Dendritic cell treated with granulocyte-macrophage colony-stimulating factor and Interleukin-4, amounts not matched to agents 40 ng/mL and 50 ng/mL, for 4 days (primary cell): ENCODE measurements at regions not wholly inside any gene's neighbourhood (a gene's known extent, or its start where the extent isn't known, plus 50 kb on each side); places are given as distances from the start of the nearest gene placed in this dataset.

Experiments used
- H3K27ac Mint-ChIP-seq: one replicate; pipeline ENCODE4 v1.8.0; 2022; ENCODE audit warnings: mild to moderate bottlenecking, mixed read lengths
- H3K27me3 Mint-ChIP-seq: one replicate; pipeline ENCODE4 v1.8.0; 2022; ENCODE audit warnings: mild to moderate bottlenecking, mixed read lengths
- H3K36me3 Mint-ChIP-seq: one replicate; pipeline ENCODE4 v1.8.0; 2022; ENCODE audit warnings: low read depth, mixed read lengths
- H3K4me1 Mint-ChIP-seq: one replicate; pipeline ENCODE4 v1.8.0; 2022; ENCODE audit warnings: low read depth, mixed read lengths
- H3K4me3 Mint-ChIP-seq: one replicate; pipeline ENCODE4 v1.8.0; 2022; ENCODE audit warnings: mild to moderate bottlenecking, moderate library complexity, mixed read lengths
- H3K9me3 Mint-ChIP-seq: one replicate; pipeline ENCODE4 v1.8.0; 2022; ENCODE audit warnings: mixed read lengths
- intact Hi-C: fragments of 100-400 bp; cut with micrococcal nuclease; formaldehyde crosslinking; loops from one replicate; pipeline ENCODE4 v1.15.0; 2022

GRCh38 chr4:187060551-187060950 lies 336.9 kb upstream of the FAT1 start:
- Mint-ChIP-seq H3K27me3 (no peaks in the 10 kb centered on the region), H3K27ac (no peak overlapping the region), H3K4me1 (no peaks in the 10 kb centered on the region), H3K9me3 (peaks cover 32% of the 10 kb centered on the region), H3K4me3 (no peak overlapping the region), H3K36me3 (no peaks in the 10 kb centered on the region)
- intact Hi-C loops, result no loop called here

DNA sequence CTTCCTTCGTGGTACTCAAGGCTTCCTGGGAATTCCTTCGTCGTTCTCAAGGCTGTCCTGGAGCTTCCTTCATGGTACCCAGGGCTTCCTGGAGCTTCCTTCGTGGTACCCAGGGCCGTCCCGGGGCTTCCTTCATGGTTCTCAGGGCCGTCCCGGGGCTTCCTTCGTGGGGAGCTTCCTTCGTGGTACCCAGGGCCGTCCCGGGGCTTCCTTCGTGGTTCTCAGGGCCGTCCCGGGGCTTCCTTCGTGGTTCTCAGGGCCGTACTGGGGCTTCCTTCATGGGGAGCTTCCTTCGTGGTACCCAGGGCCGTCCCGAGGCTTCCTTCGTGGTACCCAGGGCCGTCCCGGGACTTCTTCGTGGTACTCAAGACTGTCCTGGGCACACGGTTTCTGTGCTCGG lies 339.6 kb upstream of the FAT1 start:
- Mint-ChIP-seq H3K27me3 (no peaks in the 10 kb centered on the region), H3K9me3 (peaks cover 39% of the 10 kb centered on the region), H3K36me3 (no peaks in the 10 kb centered on the region), H3K27ac (no peak overlapping the region), H3K4me1 (no peaks in the 10 kb centered on the region), H3K4me3 (no peak overlapping the region)
- intact Hi-C loops, result no loop called here

DNA sequence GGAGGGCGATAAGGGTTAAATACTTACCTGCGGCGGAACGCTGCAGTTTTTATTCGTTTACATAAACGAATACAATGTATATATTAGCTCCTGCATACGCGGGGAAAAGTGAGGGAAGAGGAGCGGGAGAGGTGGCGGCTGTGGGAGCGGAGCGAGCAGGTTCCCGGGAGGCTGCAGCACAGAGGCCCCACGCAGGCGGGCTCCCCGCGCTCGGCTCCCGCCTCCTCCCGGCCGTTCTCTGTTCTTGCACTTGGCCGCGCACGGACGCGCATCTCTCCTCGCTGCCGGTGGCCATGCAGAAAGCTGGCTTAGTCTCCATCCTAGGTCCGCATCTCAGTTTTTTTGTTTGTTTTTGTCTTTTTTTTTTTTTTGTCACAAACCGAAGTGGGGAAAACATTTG lies 340.4 kb upstream of the FAT1 start:
- H3K4me3 Mint-ChIP-seq, result no peak overlapping the region
- intact Hi-C loops, result no loop called here
- peaks cover 38% of the 10 kb centered on the region for H3K9me3 Mint-ChIP-seq
- no peaks in the 10 kb centered on the region for H3K4me1 Mint-ChIP-seq
- no peaks in the 10 kb centered on the region for H3K36me3 Mint-ChIP-seq
- no peak overlapping the region for H3K27ac Mint-ChIP-seq
- H3K27me3 Mint-ChIP-seq, result no peaks in the 10 kb centered on the region

GRCh38 chr4:187065396-187065795 lies 341.7 kb upstream of the FAT1 start:
- Mint-ChIP-seq H3K27ac (no peak overlapping the region), H3K4me3 (no peak overlapping the region), H3K4me1 (no peaks in the 10 kb centered on the region), H3K9me3 (peaks cover 24% of the 10 kb centered on the region), H3K27me3 (no peaks in the 10 kb centered on the region), H3K36me3 (no peaks in the 10 kb centered on the region)
- intact Hi-C loops, result no loop called here

DNA sequence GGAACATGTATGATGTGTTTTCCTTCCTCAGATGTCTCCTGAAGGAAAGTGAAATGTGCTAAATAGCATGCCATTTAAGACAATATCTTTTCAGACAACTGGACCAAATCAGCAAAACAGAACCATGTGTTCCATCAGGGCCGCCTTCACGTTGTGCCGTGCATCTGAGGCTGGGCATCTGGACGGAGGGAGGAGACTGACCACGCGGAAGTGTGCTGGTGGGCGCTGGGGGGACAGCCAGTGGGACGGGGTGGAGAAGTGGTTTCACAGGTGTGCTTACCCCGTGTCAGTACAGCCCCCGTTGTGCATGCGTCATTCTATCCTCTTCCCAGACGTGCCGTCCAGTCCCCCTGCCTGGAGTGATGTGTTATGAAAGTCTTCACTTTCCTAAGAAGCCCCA lies 342.1 kb upstream of the FAT1 start:
- Mint-ChIP-seq H3K27ac (no peak overlapping the region), H3K36me3 (no peaks in the 10 kb centered on the region), H3K9me3 (peaks cover 22% of the 10 kb centered on the region), H3K4me1 (no peaks in the 10 kb centered on the region), H3K4me3 (no peak overlapping the region), H3K27me3 (no peaks in the 10 kb centered on the region)
- intact Hi-C loops, result no loop called here

GRCh38 chr4:187069398-187069797 lies 345.7 kb upstream of the FAT1 start:
- Mint-ChIP-seq H3K27me3 (no peaks in the 10 kb centered on the region), H3K4me3 (no peak overlapping the region)
- intact Hi-C loops, result no loop called here

GRCh38 chr4:187070158-187070557 lies 346.5 kb upstream of the FAT1 start:
- no peaks in the 10 kb centered on the region for H3K4me1 Mint-ChIP-seq
- no peak overlapping the region for H3K27ac Mint-ChIP-seq
- H3K9me3 Mint-ChIP-seq, result peaks cover 18% of the 10 kb centered on the region
- H3K4me3 Mint-ChIP-seq, result no peak overlapping the region
- no peaks in the 10 kb centered on the region for H3K27me3 Mint-ChIP-seq
- no peaks in the 10 kb centered on the region for H3K36me3 Mint-ChIP-seq
- intact Hi-C loops, result no loop called here

More at GRCh38 chr4:187069398-187069797, 345.7 kb upstream of the FAT1 start:
- H3K36me3 Mint-ChIP-seq, result no peaks in the 10 kb centered on the region
- no peaks in the 10 kb centered on the region for H3K4me1 Mint-ChIP-seq
- no peak overlapping the region for H3K27ac Mint-ChIP-seq
- H3K9me3 Mint-ChIP-seq, result peaks cover 21% of the 10 kb centered on the region

GRCh38 chr4:187070740-187071139 lies 347.1 kb upstream of the FAT1 start:
- no peaks in the 10 kb centered on the region for H3K36me3 Mint-ChIP-seq
- no peak overlapping the region for H3K4me3 Mint-ChIP-seq
- H3K4me1 Mint-ChIP-seq, result no peaks in the 10 kb centered on the region
- intact Hi-C loops, result no loop called here
- no peaks in the 10 kb centered on the region for H3K27me3 Mint-ChIP-seq
- H3K27ac Mint-ChIP-seq, result no peak overlapping the region
- peaks cover 15% of the 10 kb centered on the region for H3K9me3 Mint-ChIP-seq

DNA sequence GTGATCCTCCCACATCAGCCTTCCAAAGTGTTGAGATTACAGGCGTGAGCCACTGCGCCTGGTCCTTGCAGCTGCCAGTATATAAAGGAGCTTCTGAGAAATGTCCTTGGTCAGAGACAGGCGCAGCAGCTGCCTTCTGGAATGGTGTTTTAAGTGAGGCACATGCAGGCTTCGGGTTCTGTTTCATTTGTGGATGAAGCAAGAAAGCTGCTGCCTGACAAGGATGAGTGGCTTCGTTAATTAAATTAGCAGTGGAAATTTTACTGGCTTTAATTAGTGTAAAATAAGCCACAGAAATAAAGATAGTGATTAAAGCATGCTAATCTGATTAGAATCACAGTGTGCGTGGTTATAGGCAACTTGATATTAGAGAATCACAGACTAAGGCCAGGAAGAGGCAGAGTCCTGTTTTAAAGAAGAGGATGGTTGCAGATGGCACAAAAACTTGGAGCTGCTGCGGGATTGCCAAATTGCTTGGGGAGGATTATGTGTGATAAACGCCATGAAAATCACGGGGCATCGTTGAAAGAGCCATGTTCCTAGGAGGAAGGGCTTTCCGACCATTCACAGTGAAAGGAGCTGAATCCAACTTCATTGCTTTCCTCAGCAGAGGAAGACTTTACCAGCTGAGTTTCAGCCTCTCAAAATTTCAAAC lies 348.4 kb upstream of the FAT1 start:
- intact Hi-C loops, result no loop called here
- Mint-ChIP-seq H3K4me3 (no peak overlapping the region), H3K36me3 (no peaks in the 10 kb centered on the region), H3K4me1 (no peaks in the 10 kb centered on the region), H3K27me3 (no peaks in the 10 kb centered on the region), H3K27ac (no peak overlapping the region), H3K9me3 (peaks cover 10% of the 10 kb centered on the region)

GRCh38 chr4:187073820-187074219 lies 350.2 kb upstream of the FAT1 start:
- H3K9me3 Mint-ChIP-seq, result peaks cover 15% of the 10 kb centered on the region
- no peak overlapping the region for H3K27ac Mint-ChIP-seq
- no peak overlapping the region for H3K4me3 Mint-ChIP-seq
- no peaks in the 10 kb centered on the region for H3K27me3 Mint-ChIP-seq
- intact Hi-C loops, result no loop called here
- H3K4me1 Mint-ChIP-seq, result no peaks in the 10 kb centered on the region
- no peaks in the 10 kb centered on the region for H3K36me3 Mint-ChIP-seq

DNA sequence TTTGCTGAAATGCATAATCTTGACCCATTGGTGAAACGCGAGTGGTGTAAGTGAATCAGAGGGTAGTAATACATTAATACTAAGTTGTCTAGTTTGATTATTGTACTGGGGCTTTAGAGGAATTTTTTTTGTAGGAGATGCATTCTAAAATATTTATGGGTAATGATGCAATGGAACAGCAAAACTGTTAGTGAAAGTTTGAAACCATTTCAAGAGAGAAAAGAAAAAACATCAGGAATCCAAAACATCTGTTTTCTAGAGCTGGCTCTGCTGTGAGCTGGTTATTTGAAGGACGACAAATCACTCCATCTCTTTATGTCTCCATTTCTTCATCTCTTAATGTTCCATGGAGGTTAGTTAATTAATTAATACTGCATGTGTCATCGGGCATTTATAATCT lies 351.9 kb upstream of the FAT1 start:
- Mint-ChIP-seq H3K9me3 (peaks cover 18% of the 10 kb centered on the region), H3K27ac (no peak overlapping the region), H3K27me3 (no peaks in the 10 kb centered on the region), H3K36me3 (no peaks in the 10 kb centered on the region), H3K4me3 (no peak overlapping the region), H3K4me1 (no peaks in the 10 kb centered on the region)
- intact Hi-C loops, result no loop called here

DNA sequence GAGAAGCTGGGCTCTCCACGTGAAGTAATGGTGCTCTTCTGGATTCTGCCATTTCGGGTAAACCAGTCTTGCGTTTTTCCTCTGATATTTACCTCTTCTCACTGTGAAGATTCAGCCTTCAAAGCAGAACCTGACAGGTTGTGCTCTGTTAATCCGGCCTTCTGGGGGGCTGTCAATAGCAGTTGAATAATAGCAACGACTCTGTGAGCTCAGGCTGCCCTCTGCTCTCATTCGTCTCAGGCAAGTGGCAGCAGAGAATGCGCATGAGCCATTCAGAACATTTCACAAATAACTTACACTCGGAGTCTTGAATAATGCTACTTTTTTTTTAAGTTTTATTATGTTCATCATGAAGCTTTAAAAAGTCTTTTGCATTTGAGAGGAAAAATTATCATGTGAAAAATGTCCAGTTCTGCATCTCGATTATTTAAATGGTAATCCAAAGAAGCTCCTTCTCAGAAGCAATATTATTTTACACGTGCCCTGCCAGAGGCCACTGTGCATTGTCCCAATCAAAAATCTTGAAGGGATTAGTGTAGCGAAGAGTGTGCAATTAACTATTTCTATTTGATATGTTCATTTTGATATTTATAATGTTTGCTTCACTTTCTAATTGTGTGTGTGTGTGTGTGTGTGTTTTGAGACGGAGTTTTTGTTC lies 354.2 kb upstream of the FAT1 start:
- H3K9me3 Mint-ChIP-seq, result peaks cover 8% of the 10 kb centered on the region
- no peaks in the 10 kb centered on the region for H3K36me3 Mint-ChIP-seq
- H3K27ac Mint-ChIP-seq, result no peak overlapping the region
- H3K27me3 Mint-ChIP-seq, result no peaks in the 10 kb centered on the region
- intact Hi-C loops, result no loop called here
- no peak overlapping the region for H3K4me3 Mint-ChIP-seq
- H3K4me1 Mint-ChIP-seq, result no peaks in the 10 kb centered on the region

DNA sequence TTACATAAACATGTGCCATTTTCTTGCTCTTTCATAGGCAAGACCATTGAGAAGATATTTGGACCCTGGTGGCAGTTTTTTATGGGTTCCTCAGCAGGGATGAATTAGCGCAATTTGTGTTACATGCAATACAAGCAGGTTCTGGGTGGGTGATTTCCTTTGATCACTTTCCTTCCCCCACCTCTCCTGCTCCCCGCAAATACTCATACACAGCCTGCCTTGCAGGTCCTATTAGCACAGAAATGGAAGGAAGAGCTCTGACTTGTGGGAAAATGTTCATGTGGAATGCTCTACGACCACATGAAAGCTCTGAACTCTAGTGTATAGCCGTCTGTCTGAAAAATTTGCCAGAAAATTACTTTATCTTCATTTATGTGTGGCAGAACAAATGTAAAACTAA lies 361.0 kb upstream of the FAT1 start:
- intact Hi-C loops, result no loop called here

GRCh38 chr4:187085339-187085738 lies 361.7 kb upstream of the FAT1 start:
- Mint-ChIP-seq H3K36me3 (no peaks in the 10 kb centered on the region), H3K27ac (no peak overlapping the region), H3K9me3 (peaks cover 3% of the 10 kb centered on the region), H3K27me3 (no peaks in the 10 kb centered on the region), H3K4me1 (no peaks in the 10 kb centered on the region), H3K4me3 (no peak overlapping the region)
- intact Hi-C loops, result no loop called here

More for the DNA sequence above, 361.0 kb upstream of the FAT1 start:
- Mint-ChIP-seq H3K4me1 (no peaks in the 10 kb centered on the region), H3K27ac (no peak overlapping the region), H3K36me3 (no peaks in the 10 kb centered on the region), H3K27me3 (no peaks in the 10 kb centered on the region), H3K9me3 (no peaks in the 10 kb centered on the region), H3K4me3 (no peak overlapping the region)

DNA sequence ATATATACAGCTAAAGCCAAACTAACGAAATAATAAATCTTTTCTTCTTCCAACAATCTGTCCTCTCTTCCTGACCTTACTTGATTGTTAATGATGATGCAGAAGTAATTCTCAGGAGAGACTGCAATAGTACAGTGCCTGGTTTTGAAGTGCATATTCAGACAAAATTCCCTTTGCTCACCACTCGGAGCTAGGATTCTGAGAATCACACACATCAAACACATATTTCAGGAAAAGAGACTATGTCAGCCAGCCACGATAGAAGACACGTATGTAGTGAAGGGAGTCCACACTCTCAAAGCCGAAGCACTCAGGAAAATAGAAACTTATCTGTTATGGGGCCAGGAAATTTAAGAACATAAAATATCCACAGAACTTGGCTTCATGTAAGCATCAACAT lies 362.5 kb upstream of the FAT1 start:
- Mint-ChIP-seq H3K4me1 (no peaks in the 10 kb centered on the region), H3K9me3 (peaks cover 9% of the 10 kb centered on the region), H3K27me3 (no peaks in the 10 kb centered on the region), H3K27ac (no peak overlapping the region), H3K4me3 (no peak overlapping the region), H3K36me3 (no peaks in the 10 kb centered on the region)
- intact Hi-C loops, result no loop called here
